Activated CD8-positive, alpha-beta T cell treated with anti-CD3 and anti-CD28 coated beads, Interleukin-2, amount 10 ng/mL, durations not matched to agents 7 days and 5 days (primary cell): ENCODE measurements at regions not wholly inside any gene's neighbourhood (a gene's known extent, or its start where the extent isn't known, plus 50 kb on each side); places are given as distances from the start of the nearest gene placed in this dataset.
"Not testable (repeated sequence)": the region's sequence is repeated elsewhere in the genome, so short reads cannot be mapped to it uniquely, and the experiment has no call there.

ENCODE experiments used
- ATAC-seq: fragments of 150-1000 bp; cut with Tn5 transposase; one replicate; pipeline ENCODE4 v1.10.0; 2021; ENCODE audit warnings: moderate library complexity
- CTCF ChIA-PET: fragments of 350-600 bp; sonication (Branson Sonifier 250); formaldehyde crosslinking; loops from one replicate; lab custom pipeline; 2021; ENCODE audit warnings: antibody characterized with exemption; lab: Charles Lee
- POLR2A ChIA-PET: fragments of 350-600 bp; sonication (Branson Sonifier 250); formaldehyde crosslinking; loops from one replicate; lab custom pipeline; 2021; ENCODE audit warnings: antibody characterized with exemption; lab: Charles Lee
- DNase-seq: peaks from one replicate; pipeline ENCODE4 v3.0.0-alpha.2; 2020
- H3K27ac Mint-ChIP-seq: one replicate; pipeline ENCODE4 v1.8.0; 2021; ENCODE audit warnings: mild to moderate bottlenecking, mixed read lengths
- H3K27me3 Mint-ChIP-seq: one replicate; pipeline ENCODE4 v1.8.0; 2021; ENCODE audit warnings: low read depth, mixed read lengths
- H3K36me3 Mint-ChIP-seq: one replicate; pipeline ENCODE4 v1.8.0; 2021; ENCODE audit warnings: low read depth, mixed read lengths
- H3K4me1 Mint-ChIP-seq: one replicate; pipeline ENCODE4 v1.8.0; 2021; ENCODE audit warnings: low read depth, mixed read lengths
- H3K4me3 Mint-ChIP-seq: one replicate; pipeline ENCODE4 v1.8.0; 2021; ENCODE audit warnings: mild to moderate bottlenecking, mixed read lengths
- H3K9me3 Mint-ChIP-seq: one replicate; pipeline ENCODE4 v1.8.0; 2022; ENCODE audit warnings: mixed read lengths; ENCODE audit not compliant: insufficient read depth

DNA sequence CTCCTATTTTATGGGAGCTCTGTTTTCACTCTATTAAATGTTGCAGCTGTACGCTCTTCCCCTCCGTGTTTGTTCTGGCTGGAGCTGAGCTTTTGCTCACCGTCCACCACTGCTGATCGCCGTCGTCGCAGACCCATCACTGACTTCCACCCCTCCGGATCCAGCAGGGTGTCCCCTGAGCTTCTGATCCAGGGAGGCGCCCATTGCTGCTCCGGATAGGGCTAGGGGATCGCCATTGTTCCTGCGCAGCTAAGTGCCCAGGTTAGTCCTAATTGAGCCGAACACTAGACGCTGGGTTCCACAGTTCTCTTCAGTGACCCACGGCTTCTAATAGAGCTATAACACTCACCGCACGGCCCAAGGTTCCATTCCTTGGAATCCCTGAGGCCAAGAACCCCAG lies 96.2 kb upstream of the PRDM9 start:
- H3K27me3 Mint-ChIP-seq = no peaks in the 10 kb centered on the region
- DNase-seq (no peak), ATAC-seq (no peak)
- ChIA-PET POLR2A (no interaction called here), CTCF (no interaction called here)
- H3K4me3 Mint-ChIP-seq = no peak overlapping the region
- no peaks in the 10 kb centered on the region for H3K36me3 Mint-ChIP-seq
- H3K27ac Mint-ChIP-seq = no peak overlapping the region
- peaks cover 16% of the 10 kb centered on the region for H3K9me3 Mint-ChIP-seq
- no peaks in the 10 kb centered on the region for H3K4me1 Mint-ChIP-seq

DNA sequence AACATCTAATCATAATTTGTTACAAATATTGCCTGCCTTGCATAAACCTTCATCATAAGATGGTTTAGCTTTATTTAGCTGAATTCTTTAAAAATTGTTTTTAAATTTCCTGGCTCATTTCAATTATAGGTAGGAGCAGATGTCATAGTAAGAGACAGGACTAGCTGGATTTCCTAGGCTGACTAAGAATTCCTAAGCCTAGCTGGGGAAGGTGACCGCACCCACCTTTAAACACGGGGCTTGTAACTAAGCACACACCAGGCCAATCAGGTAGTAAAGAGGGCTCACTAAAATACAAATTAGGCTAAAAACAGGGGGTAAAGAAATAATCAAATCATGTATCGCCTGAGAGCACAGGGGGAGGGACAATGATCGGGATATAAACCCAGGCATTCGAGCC lies 96.6 kb upstream of the PRDM9 start:
- H3K27me3 Mint-ChIP-seq, H3K4me3 Mint-ChIP-seq, DNase-seq, H3K36me3 Mint-ChIP-seq, POLR2A ChIA-PET, ATAC-seq, H3K4me1 Mint-ChIP-seq, H3K27ac Mint-ChIP-seq, CTCF ChIA-PET: not testable (repeated sequence)
- peaks cover 16% of the 10 kb centered on the region for H3K9me3 Mint-ChIP-seq

DNA sequence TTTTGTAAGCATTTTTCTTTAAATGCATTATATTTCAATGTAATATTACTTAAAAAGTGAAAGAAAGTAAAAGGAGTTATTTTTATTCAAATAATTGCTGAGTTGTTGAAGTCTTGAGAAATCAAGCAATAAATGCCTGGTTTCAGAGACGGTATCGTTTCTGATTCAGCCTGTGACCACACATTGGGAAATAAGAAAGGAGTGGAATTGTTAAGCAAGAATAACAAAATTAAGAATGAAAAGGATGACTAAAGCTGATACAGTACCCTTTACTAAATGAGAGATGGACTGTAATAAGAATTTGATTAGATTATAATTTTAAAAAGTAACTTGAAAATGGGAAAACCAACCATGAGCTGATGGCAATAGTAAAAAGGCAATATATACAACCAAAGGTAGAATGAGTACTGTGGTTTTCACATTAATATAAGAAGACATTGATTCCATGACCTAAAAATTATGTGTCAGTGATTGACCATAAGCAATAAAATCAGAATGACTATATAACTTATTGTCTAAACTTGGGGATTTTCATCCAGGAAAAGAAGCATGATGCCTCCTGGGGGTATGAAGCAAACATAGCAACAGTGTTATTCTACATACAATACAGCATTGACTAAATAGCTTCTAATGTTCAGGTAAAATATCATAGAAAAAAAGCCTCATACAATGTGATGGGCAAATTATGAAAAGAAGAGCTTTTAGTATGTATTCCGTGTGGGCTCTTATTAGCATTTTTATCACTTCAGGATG lies 101.9 kb upstream of the PRDM9 start:
- no peak for ATAC-seq
- Mint-ChIP-seq H3K36me3 (no peaks in the 10 kb centered on the region), H3K27ac (no peak overlapping the region), H3K4me3 (no peak overlapping the region), H3K27me3 (no peaks in the 10 kb centered on the region), H3K4me1 (no peaks in the 10 kb centered on the region), H3K9me3 (peaks cover 9% of the 10 kb centered on the region)
- ChIA-PET POLR2A (no interaction called here), CTCF (no interaction called here)
- no peak for DNase-seq

DNA sequence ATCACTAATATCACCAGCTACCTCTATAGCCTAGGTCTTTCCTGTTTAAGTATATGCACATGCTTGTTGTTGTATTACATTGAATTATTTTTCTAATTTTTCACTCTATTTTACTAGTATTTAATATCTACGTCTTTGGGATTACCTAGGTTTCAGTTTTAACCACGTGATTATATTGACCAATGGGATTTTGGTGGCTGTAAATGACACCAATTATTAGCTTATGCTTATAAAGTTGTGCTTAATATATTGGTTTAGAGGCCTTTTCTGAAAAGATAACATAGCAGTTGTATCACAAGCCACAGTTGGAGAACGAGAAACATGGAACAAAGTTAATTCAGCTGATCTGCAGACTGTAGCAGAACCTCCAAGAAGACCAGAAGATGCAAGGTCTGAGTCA lies 104.8 kb upstream of the PRDM9 start:
- Mint-ChIP-seq H3K9me3 (peaks cover 18% of the 10 kb centered on the region), H3K27me3 (no peaks in the 10 kb centered on the region), H3K36me3 (no peaks in the 10 kb centered on the region), H3K4me1 (no peaks in the 10 kb centered on the region), H3K27ac (no peak overlapping the region), H3K4me3 (no peak overlapping the region)
- POLR2A ChIA-PET = no interaction called here
- ATAC-seq (no peak), DNase-seq (no peak)
- CTCF ChIA-PET = no interaction called here

DNA sequence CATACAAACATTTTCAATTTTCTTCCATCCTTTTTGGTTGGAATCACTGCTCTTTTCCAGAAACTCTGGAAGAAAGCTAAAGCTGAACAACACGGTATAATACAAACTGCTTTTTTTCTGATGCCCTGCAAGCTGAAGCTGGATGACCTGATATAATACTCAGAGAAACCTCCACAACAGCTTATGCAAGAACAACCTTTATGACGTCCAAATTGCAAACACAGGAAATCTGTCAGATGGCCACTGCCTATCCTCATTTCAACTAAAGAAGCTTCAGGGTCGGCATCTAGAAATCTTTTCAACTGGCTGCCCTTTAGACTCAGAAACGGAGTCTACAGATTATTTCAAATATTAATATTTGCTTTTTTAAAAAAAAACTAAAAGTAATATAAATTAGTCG lies 106.5 kb upstream of the PRDM9 start:
- Mint-ChIP-seq H3K36me3 (no peaks in the 10 kb centered on the region), H3K4me1 (no peaks in the 10 kb centered on the region), H3K27me3 (no peaks in the 10 kb centered on the region), H3K27ac (no peak overlapping the region), H3K4me3 (no peak overlapping the region), H3K9me3 (peaks cover 14% of the 10 kb centered on the region)
- ATAC-seq = no peak
- ChIA-PET CTCF (no interaction called here), POLR2A (no interaction called here)
- DNase-seq = no peak

DNA sequence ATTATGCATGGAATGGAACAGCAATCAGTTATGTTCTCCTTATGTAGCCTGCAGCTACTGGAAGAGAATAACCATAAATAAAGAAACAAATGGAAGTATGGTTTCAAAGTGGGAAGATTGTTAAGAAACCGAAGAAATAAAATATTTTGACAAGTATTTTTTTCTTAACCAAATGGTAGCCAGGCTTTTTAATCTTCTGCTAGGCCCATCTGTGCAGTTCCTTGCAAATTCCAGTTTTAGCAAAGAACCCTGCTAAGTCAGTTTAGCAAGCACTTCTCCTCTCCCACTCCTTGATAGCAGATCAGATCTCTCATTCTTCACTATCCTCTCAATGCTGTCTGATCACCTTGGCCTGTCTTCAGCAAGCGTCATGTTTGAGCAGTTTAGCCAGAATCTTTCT lies 111.1 kb upstream of the PRDM9 start:
- ChIA-PET CTCF (no interaction called here), POLR2A (no interaction called here)
- Mint-ChIP-seq H3K9me3 (peaks cover 19% of the 10 kb centered on the region), H3K4me3 (no peak overlapping the region), H3K36me3 (no peaks in the 10 kb centered on the region), H3K27me3 (no peaks in the 10 kb centered on the region), H3K27ac (no peak overlapping the region), H3K4me1 (no peaks in the 10 kb centered on the region)
- DNase-seq (no peak), ATAC-seq (no peak)

DNA sequence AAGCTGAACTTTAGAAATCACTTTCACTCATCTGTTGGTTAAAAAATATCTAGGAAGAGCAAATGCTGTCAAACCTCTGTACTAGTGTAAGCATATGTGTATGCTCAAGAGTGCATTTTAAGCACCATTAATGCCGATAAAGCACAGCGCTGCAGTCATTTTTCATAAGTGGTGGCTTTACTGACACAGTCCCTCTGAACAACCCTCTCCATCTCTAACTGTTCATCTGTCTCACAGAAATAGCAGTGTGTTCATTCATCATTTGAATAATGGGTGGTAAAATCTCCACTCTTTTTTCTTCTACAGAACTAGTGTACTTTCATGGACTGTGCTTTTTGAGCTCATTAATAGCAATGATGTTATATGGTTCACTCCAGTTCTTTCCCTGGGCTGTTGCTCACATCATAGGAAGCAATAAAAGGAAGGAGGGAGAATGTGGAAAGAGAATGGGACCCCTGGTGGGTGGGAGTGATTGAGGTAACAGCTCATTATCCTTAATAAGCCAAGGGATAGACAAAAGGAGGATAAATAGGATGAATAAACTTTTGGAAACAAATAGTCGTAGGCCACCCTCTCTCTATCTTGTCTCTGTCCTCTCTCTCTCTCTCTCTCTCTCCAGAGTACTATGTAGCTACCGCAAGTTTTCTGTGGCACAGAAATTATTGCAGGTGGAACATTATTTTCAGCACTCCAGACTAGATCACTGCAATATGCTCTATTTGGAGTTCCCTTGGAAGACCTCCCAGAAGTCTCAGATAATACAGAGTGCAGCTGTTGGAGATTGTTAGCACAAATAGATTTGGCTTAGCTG lies 117.9 kb upstream of the PRDM9 start:
- ChIA-PET POLR2A (no interaction called here), CTCF (no interaction called here)
- Mint-ChIP-seq H3K27ac (no peak overlapping the region), H3K27me3 (no peaks in the 10 kb centered on the region), H3K4me3 (no peak overlapping the region), H3K4me1 (no peaks in the 10 kb centered on the region), H3K36me3 (no peaks in the 10 kb centered on the region), H3K9me3 (peaks cover 3% of the 10 kb centered on the region)
- DNase-seq (no peak), ATAC-seq (no peak)

DNA sequence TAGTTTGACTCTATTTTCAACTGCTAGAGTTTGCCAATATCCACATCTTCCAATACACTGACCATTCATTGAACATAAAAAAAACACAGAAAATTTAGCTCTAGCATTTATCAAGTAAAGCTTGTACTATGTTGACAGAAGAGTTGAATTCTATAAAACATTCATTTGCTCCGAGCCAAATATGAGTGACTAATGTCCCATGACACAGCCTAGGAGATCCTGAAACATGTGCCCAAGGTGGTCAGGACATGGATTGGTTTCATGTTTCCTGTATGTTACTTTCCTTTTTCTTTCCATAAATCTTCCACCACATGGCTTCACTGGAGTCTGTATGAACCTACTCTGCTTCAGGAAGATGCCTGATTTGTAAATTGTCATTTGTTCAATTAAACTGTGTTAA lies 122.4 kb upstream of the PRDM9 start:
- H3K4me1 Mint-ChIP-seq = no peaks in the 10 kb centered on the region
- CTCF ChIA-PET = no interaction called here
- no peak overlapping the region for H3K4me3 Mint-ChIP-seq
- no peak overlapping the region for H3K27ac Mint-ChIP-seq
- DNase-seq = no peak
- POLR2A ChIA-PET = no interaction called here
- H3K36me3 Mint-ChIP-seq = no peaks in the 10 kb centered on the region
- H3K27me3 Mint-ChIP-seq = no peaks in the 10 kb centered on the region
- peaks cover 16% of the 10 kb centered on the region for H3K9me3 Mint-ChIP-seq
- ATAC-seq = no peak

DNA sequence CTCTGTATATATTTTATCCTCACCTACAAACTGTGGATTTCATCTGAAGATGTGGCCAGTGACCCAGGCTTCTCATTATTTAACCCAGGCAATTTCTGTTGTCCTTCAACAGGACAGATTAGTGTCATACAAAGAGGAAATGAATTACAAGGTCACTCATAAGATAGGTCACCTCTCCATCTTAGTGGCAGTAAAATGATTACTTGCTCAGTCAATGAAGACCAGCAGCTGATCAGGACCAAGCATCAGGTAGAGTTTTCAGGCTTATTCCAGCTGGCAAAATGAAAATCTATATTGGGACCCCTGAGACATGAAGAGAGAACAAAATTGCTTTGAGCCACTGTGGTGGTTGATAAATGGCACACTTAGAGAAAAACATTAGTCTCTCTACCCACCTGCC lies 135.2 kb upstream of the PRDM9 start:
- no peak overlapping the region for H3K27ac Mint-ChIP-seq
- no peaks in the 10 kb centered on the region for H3K27me3 Mint-ChIP-seq
- no peaks in the 10 kb centered on the region for H3K36me3 Mint-ChIP-seq
- no peaks in the 10 kb centered on the region for H3K4me1 Mint-ChIP-seq
- ATAC-seq (no peak), DNase-seq (no peak)
- no peak overlapping the region for H3K4me3 Mint-ChIP-seq
- H3K9me3 Mint-ChIP-seq = peaks cover 17% of the 10 kb centered on the region
- CTCF ChIA-PET = no interaction called here
- POLR2A ChIA-PET = no interaction called here

DNA sequence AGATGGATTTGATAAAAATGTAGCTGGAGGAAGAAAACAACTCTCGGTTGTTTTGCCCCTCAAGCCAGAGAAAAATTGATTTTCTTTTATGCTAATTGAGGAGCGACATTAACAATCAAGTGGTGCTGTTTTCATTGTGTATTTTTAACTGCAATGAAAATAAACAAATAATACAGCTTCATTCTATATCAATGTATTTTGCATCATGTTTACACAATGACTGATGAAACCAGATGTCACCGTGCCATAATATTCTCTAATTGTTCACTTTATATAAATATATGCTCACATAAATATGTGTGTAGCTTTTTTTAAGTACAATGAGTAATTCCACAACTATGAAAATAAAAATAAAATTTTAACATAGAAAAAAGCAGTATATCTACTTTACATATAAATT lies 139.0 kb upstream of the PRDM9 start:
- ChIA-PET POLR2A (no interaction called here), CTCF (no interaction called here)
- H3K36me3 Mint-ChIP-seq = no peaks in the 10 kb centered on the region
- H3K9me3 Mint-ChIP-seq = peaks cover 11% of the 10 kb centered on the region
- H3K27ac Mint-ChIP-seq = no peak overlapping the region
- no peaks in the 10 kb centered on the region for H3K4me1 Mint-ChIP-seq
- DNase-seq (no peak), ATAC-seq (no peak)
- H3K4me3 Mint-ChIP-seq = no peak overlapping the region
- H3K27me3 Mint-ChIP-seq = no peaks in the 10 kb centered on the region

DNA sequence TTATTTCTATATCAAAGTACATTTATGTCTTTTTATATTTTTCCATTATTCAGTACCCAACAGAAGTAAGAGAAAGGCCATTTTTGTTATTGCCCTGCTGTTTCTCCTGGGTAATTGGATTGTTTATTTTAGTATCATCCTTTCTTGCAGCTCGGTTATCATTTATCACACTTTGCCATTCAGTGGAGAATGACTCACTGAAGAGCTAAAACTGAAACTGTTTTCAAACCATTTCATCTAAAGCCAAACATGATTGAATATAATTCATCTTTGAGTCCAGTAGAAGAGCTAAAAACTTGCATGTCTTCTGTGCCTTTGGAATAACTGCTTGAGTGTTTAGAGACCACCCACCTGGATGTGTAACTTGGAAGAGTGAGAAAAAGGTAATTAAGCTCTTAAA lies 139.5 kb upstream of the PRDM9 start:
- POLR2A ChIA-PET = no interaction called here
- Mint-ChIP-seq H3K36me3 (no peaks in the 10 kb centered on the region), H3K4me3 (no peak overlapping the region), H3K4me1 (no peaks in the 10 kb centered on the region), H3K9me3 (peaks cover 15% of the 10 kb centered on the region), H3K27me3 (no peaks in the 10 kb centered on the region), H3K27ac (no peak overlapping the region)
- no peak for ATAC-seq
- CTCF ChIA-PET = interaction anchor here (0.5 kb wide), 1 partner anchor 684 kb away, joined by 3 read pairs; no protein-coding TSS in a partner anchor
- no peak for DNase-seq

DNA sequence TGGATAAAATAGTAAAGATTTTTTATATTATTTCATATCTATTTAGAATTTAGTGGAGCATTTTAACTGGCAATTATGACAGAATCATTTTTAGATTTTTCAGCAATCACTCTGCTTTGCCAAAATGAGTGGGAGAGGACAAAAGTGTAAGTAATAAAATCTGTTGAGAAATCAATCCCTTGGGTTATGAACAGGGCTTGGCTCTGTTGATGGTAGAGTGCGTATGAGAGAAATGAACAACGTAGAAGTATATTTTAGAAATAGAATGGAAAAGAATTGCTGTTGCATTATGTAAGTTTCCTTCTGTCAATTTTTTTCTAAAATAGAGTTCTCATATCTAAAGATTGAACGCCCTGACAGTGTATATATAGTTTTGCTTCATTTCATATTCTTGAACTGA lies 154.1 kb upstream of the PRDM9 start:
- Mint-ChIP-seq H3K36me3 (no peaks in the 10 kb centered on the region), H3K9me3 (peaks cover 6% of the 10 kb centered on the region), H3K4me1 (no peaks in the 10 kb centered on the region), H3K4me3 (no peak overlapping the region), H3K27ac (no peak overlapping the region), H3K27me3 (no peaks in the 10 kb centered on the region)
- DNase-seq = no peak
- no peak for ATAC-seq
- ChIA-PET CTCF (no interaction called here), POLR2A (no interaction called here)
